ENCODE measurements at regions not wholly inside any gene's neighbourhood (a gene's known extent, or its start where the extent isn't known, plus 50 kb on each side); places are given as distances from the start of the nearest gene placed in this dataset.

- DNase-seq (ENCODE audit: low read depth) = no peak
Measured at GRCh38 chr11:113634940-113635575, 71.0 kb downstream of the TMPRSS5 start.

GRCh38 chr11:113632981-113633380 is 73.1 kb downstream of the TMPRSS5 start:
- no peak for DNase-seq (ENCODE audit: low read depth)

GRCh38 chr11:113629562-113629961 is 76.5 kb downstream of the TMPRSS5 start:
- no peak for DNase-seq (ENCODE audit: low read depth)

GRCh38 chr11:113628912-113629311 is 77.2 kb downstream of the TMPRSS5 start:
- DNase-seq (ENCODE audit: low read depth) = no peak

DNA sequence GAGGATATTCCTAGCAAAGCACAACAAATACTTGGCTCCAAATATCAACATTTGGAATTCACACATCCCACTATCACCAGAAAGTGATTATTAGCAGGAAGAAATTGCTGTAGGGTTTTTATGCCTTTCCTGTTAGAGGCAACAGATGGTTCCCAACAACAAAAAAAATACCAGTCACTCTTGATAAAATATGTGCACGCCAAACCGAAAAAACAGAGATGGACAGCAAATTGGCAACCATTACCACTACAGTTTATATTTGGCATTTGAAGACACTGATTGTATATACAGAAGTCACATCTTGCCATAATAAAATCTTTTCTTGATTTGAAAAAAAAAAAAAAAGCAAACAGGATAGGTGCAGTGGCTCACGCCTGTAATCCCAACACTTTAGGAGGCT is 78.2 kb downstream of the TMPRSS5 start:
- no peak for DNase-seq (ENCODE audit: low read depth)

DNA sequence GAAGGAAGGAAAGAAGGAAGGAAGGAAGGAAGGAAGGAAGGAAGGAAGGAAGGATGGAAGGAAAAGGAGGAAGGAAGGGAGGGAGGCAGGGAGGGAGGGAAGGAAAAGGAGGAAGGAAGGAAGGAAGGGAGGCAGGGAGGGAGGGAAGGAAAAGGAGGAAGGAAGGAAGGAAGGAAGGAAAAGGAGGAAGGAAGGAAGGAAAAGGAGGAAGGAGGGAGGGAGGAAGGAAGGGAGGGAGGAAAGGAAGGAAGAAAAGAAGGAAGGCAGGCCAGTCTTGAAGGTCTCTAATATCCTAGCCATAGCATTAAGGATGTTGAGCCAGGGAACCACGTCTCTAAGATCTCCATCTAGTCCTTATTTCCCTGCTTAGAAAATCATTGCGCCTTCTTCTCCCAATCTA is 78.8 kb downstream of the TMPRSS5 start:
- no peak for DNase-seq (ENCODE audit: low read depth)

GRCh38 chr11:113626736-113627135 is 79.4 kb downstream of the TMPRSS5 start:
- no peak for DNase-seq (ENCODE audit: low read depth)

GRCh38 chr11:113623114-113623513 is 83.0 kb downstream of the TMPRSS5 start:
- no peak for DNase-seq (ENCODE audit: low read depth)

DNA sequence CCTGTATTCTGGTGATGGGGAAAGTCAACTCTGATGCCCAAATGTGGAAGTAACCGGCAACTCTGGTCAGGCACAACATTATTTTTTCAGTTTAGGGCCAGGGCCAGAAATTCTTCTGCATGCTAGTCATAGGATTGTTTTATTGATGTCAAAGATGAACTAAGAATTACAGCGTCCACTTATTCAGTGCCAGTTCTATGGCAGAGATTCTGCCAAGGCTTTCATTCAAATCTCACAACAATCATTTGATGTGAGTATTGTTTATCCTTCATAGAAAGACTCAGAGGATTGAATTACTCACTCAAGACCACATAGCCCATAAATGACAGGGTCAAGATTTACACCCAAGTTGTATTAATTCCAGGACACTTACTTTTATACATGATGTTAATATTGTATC is 87.7 kb downstream of the TMPRSS5 start:
- no peak for DNase-seq (ENCODE audit: low read depth)

DNA sequence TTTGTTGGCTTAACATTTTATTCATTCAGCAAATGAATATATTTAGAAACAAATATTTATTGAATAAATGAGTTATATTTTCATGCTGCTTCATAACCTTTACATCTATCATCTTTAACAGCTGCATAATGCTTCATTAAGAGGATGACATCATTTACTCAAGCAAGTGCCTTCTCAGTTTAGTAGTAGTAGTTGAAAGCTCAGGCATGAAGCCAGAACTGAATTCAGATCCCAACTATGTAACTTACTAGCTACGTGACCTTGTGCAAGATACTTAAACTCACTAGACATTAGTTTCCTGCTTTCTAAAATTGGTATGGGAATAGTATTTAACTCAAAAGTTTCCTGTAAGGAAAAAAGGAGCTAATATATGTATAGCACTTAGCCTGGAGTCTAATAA is 90.3 kb downstream of the TMPRSS5 start:
- DNase-seq (ENCODE audit: low read depth) = no peak

- no peak for DNase-seq (ENCODE audit: low read depth)
Measured at GRCh38 chr11:113615098-113615497, 91.0 kb downstream of the TMPRSS5 start.

DNA sequence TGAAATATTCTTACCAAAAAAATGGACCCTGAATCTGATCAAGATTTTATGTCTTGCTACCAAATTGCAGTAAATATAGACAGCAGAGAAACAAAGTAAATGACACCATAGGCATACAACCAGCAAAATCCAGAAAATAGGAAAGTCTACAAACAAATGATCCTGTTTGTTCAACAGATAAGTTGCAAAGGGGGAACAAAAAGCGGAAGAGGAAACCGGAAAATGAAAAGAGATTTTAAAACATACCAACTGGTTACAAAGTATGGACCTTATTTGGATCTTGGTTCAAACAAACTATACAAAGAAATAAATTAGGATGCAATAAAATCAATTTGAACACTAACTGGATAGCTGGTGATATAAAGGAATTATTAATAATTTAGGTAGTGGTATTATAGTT is 92.0 kb downstream of the TMPRSS5 start:
- no peak for DNase-seq (ENCODE audit: low read depth)

GRCh38 chr11:113613619-113614018 is 92.5 kb downstream of the TMPRSS5 start:
- DNase-seq (ENCODE audit: low read depth) = no peak

DNA sequence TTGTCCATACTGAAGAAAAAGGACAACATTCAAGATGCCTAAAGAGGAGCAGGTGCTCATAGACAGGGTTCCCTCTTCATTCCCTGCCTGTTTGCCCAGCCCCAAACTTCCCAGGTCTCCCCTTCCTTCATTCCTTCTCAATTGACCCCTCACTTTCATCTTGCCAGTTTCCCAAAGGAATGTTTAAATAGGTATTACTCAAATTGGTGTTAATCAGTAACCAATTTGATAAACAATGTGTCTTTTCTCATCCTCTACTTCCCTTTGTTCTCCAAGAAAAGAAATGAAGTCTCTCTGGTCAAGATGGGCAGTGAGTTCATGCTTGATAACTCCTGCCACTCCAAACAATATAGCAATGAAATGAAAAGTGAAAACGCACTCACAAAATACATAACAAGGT is 101.9 kb downstream of the TMPRSS5 start:
- no peak for DNase-seq (ENCODE audit: low read depth)

GRCh38 chr11:113603277-113604059 is 102.6 kb downstream of the TMPRSS5 start:
- no peak for DNase-seq (ENCODE audit: low read depth)

- no peak for DNase-seq (ENCODE audit: low read depth)
Measured at GRCh38 chr11:113602483-113602882, 103.6 kb downstream of the TMPRSS5 start.

- no peak for DNase-seq (ENCODE audit: low read depth)
Measured at GRCh38 chr11:113596658-113597057, 109.5 kb downstream of the TMPRSS5 start.

- no peak for DNase-seq (ENCODE audit: low read depth)
Measured at GRCh38 chr11:113595810-113596594, 110.1 kb downstream of the TMPRSS5 start.

- no peak for DNase-seq (ENCODE audit: low read depth)
Measured at GRCh38 chr11:113593698-113594308, 112.3 kb downstream of the TMPRSS5 start.

DNA sequence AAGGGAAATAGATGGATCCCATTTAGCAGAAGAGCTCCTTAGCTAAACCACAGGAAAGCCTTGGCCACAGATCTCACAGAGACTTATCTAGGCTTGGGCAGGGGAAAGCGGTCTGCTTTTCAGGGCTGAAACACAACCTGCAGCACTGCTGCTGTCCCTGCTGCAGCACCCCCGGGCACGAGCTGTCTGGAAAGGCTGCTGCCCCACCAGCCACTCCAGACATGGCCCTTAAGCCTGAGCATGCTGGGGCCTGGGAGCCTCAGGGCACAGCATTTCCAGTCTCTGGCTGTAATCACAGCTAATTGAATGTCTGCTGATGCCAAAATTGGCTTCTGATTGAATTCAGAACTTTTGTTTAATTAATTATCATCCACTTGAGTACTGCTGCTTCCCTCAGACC is 115.0 kb downstream of the TMPRSS5 start:
- no peak for DNase-seq (ENCODE audit: low read depth)

DNA sequence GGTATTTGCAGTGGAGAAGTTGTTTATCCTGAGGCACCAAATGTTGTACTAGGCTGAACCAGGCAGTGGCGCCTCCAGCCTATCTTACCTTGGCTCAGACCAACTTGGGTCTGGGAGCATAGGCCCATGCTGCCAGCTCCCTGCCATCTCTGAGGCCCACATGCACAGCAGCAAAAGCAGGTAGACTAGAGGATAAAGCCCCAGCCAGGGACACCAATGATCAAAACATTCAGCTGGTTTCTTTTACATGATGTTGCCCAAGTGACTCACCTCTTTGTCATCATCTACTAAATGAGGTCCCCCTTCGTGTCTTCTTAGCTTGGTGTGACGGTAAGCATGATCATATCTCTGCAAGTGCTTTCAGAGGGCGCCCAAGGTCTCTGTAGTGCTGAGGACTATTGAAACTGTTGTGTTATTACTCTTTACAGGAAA is 112.1 kb upstream of the DRD2 start:
- DNase-seq (ENCODE audit: low read depth) = no peak

DNA sequence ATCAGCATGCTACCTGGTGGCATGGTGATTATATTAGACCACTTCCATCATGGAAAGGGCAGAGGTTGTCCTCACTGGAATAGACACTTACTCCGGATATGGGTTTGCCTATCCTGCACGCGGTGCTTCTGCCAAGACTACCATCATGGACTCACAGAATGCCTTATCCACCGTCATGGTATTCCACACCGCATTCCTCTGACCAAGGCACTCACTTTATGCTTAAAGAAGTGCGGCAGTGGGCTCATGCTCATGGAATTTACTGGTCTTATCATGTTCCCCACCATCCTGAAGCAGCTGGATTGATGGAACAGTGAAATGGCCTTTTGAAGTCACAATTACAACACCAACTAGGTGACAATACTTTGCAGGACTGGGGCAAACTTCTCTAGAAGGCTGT is 109.2 kb upstream of the DRD2 start:
- no peak for DNase-seq (ENCODE audit: low read depth)

- no peak for DNase-seq (ENCODE audit: low read depth)
Measured at GRCh38 chr11:113581713-113582112, 106.5 kb upstream of the DRD2 start.
